HG02678 (cell line): ENCODE measurements at regions not wholly inside any gene's neighbourhood (a gene's known extent, or its start where the extent isn't known, plus 50 kb on each side); places are given as distances from the start of the nearest gene placed in this dataset.
"Not testable (repeated sequence)": the region's sequence is repeated elsewhere in the genome, so short reads cannot be mapped to it uniquely, and the experiment has no call there.

Source experiments
- ATAC-seq: cut with Tn5 transposase; IDR thresholded peaks from one replicate; pipeline ENCODE4 v1.9.1; 2021; ENCODE audit warnings: mild to moderate bottlenecking, moderate library complexity; ENCODE audit not compliant: unreplicated experiment

DNA sequence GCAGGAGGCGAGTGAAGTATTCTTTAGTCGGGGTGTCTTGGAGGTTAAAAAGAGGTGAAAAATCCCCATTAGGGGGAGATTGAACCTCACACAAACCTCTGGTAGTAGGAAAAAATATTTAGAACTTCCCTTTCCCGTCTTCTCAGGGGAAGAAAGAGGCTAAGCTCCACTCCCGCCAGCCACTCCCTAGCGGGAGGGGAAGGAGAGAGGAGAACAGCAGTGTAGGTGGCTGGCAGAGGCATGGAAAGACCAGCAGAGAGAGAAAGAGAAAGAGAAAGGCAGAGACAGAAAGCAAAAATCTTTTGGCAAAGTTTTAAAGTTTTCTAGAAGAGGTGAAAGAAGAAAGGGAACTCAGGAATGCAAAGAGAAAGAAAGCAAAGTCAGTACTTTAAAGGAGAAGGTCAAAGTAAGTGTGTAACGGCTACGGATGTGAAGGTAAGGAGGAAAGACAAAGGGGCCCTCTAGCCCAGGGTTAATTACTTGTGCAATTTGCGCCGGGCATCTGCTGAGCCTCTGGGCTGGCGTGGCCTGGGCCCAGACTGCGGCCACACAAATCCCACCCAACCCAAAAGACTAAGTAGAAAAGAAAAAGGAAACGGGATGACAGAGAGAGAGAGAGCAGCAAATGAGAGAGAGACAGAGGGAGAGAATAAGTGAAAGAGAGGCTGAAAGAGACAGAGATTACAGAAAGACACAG is 72.3 kb upstream of the ZNF746 start:
- no peak for ATAC-seq

DNA sequence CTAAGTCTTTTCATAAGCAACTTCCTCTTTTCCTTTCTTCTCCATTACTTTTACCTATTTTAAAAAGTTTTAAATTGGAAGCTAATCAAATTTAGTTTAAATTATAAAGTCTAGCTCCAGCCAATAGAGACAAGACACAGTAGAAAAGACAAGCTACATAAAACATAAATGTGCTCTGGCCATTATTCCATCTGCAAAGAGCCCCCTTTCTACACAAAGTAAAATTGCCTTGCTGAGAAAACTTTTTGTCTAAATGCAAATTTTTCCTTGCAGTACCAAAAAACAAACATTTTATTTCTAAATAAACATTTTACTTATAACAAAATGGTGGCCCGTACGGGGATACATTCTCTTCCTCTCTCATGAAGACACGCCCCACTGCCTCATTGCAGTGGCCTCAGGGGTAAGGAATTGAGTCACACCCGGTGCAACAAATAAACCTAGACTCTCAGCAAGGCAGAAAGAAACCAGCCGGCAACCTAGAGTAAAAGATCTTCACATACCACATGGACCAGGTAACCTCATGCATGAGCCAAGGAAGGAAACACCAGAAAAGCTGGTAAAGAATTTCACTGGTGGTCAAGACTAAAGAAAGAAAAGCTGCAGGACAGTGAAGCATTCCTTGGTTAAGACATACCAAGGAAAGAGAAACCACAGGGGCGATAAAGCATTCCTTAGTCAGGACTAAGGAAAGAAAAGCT is 71.6 kb upstream of the ZNF746 start:
- ATAC-seq: no peak

DNA sequence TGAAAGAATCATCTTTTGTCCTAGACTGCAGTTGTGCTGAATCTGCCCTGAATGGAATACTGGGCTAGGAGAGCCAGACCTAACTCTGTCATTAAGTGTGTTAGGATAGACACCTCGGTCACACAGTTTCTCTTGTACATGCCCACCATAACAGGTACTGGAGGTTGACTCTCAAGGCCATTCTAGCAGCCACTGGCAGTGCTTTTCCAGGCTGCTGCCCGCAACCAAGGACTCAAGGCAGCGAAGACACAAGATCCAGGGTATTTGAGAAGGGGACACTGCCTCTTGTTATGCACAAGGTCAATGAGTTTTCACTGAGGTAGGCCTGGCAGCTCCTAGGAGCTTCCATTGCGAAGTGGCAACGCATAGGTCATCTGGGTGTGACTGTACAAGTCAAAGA is 70.6 kb upstream of the ZNF746 start:
- no peak for ATAC-seq

DNA sequence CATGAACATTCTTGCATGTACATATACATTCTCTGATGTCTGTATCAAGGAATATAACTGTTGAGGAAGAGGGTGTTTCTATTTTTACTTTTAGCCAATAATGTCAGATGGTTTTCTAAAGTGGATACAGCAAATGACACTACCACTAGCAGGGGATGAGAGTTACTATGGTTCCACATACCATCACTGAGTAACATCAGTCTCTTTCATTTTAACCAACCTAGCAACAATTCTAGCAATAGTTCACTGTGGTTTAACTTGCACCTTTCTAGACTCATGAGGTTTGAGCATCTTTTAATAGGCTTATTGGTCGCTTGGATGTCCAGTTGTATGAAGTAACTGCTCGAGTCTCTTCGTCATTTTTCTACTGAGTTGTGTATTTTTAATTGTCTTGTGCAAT is 68.5 kb upstream of the ZNF746 start:
- peak; percentile 43 for ATAC-seq

- no peak for ATAC-seq
These were observed 67.4 kb upstream of the ZNF746 start for GRCh38 chr7:149565096-149565382.

GRCh38 chr7:149564340-149565095 is 66.9 kb upstream of the ZNF746 start:
- ATAC-seq: no peak

GRCh38 chr7:149562602-149563001 is 65.0 kb upstream of the ZNF746 start:
- no peak for ATAC-seq

GRCh38 chr7:149561072-149561471 is 63.5 kb upstream of the ZNF746 start:
- ATAC-seq: no peak

GRCh38 chr7:149559711-149560110 is 62.1 kb upstream of the ZNF746 start:
- no peak for ATAC-seq

DNA sequence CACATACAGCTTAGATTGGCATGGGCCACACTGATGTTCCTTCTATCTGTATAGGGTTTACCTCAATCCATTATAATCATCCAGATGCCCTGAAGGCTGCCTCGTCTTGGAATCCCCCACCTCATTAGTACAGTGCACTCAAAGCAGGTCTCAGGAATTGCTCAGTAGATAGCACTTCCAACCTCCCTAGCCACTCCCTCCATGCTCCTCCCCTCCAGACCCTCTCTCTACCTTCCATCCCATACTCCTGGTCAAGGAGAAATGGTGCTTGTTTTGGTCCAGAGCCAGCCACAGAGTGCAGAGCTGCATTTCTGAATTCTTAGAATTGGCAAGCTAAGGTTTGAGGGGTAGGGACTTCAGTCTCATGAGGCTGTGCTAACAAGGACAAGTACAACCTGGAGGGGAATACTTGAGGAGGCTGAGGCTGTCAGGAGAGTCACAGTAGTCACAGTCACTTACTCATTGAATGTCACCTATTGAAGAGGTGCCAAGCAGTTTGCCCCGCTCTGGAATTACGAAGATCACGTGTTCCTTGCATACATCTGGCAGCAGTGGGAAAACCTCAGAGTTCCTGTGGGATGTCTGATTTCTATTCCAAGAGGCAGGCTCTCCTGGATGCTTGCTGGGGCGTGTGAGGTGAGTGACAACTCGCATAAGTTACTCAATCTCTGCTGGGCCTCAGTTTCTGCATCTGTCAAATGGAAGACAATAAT is 60.7 kb upstream of the ZNF746 start:
- ATAC-seq: no peak

GRCh38 chr7:149556525-149556924 is 58.9 kb upstream of the ZNF746 start:
- not testable (repeated sequence) for ATAC-seq

DNA sequence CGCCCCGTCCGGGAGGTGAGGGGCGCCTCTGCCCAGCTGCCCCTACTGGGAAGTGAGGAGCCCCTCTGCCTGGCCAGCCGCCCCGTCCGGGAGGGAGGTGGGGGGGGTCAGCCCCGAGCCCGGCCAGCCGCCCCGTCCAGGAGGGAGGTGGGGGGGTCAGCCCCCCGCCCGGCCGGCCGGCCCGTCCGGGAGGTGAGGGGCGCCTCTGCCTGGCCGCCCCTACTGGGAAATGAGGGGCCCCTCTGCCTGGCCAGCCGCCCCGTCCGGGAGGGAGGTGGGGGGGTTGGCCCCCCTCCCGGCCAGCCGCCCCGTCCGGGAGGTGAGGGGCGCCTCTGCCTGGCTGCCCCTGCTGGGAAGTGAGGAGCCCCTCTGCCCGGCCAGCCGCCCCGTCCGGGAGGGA is 57.2 kb upstream of the ZNF746 start:
- ATAC-seq: not testable (repeated sequence)

DNA sequence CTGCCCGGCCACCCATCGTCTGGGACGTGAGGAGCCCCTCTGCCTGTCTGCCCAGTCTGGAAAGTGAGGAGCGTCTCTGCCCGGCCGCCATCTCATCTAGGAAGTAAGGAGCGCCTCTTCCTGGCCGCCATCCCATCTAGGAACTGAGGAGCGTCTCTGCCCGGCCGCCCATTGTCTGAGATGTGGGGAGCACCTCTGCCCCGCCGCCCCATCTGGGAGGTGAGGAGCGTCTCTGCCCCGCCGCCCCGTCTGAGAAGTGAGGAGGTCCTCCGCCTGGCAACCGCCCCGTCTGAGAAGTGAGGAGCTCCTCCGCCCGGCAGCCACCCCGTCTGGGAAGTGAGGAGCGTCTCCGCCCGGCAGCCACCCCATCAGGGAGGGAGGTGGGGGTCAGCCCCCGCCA is 56.4 kb upstream of the ZNF746 start:
- ATAC-seq: not testable (repeated sequence)

DNA sequence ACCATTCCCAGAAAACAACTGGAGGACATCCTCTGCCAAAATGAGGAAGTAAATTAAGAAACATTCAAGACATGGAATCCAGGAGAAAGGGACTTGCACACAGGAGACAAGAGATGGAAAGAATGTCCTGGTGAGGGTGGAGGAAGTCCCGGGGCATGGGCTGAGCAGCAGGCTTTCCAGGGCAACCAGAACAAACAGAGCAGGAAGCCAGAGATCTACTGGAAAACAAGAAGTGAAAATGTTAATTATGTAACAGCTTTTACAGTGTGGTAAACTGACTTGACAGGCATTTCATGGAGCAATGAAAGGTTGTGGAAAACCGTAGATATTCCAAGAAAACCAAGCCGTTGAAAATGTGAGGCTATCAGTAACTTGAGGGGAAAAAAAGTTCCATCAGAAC is 55.2 kb upstream of the ZNF746 start:
- no peak for ATAC-seq
